Right lung (tissue), 2 donors: ENCODE measurements at regions not wholly inside any gene's neighbourhood (a gene's known extent, or its start where the extent isn't known, plus 50 kb on each side); places are given as distances from the start of the nearest gene placed in this dataset.

ENCODE experiments used
- DNase-seq, 2 donors: peaks; one replicate each; pipeline ENCODE4 v3.0.0-alpha.2; 2013

GRCh38 chrX:46301903-46302302, 243.3 kb downstream of the ZNF674 start:
- no peak for DNase-seq

DNA sequence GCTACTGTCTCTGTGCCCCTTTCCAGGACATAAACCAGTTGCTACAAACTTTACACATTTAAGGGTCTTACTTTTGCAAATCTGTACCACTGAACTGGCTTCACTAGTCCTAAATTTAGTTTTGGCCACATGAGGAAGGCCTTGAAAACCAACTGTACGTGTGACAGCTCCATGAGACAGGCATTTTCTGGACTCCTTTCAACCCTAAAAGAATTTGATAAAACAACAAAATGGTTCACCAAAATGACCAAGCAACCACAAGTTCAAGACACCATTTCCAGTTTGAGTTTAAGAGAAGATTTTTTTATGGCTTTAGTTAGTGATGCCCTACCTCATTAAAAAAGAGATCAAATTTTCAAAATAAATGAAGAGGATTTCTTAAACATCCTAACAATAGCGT, 246.4 kb downstream of the ZNF674 start:
- DNase-seq = no peak

DNA sequence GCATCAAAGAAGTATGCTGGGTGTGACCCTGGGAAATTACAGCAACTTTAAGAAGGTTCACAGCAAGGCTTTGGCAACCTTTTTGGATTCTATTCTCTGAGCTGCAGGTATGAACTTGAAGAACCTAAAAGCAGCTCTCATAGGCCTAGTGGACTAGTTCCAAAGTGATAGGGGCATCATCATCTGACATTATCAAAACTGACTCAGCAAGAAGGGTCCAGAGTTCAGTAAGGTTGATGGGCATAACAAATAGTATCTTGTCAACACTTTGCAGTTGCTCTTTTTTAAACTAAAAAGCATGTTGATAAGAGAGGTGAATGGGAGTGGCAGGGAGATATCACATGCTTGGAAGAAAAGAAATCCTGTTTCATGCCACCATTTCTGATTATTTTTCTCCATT, 249.3 kb downstream of the ZNF674 start:
- DNase-seq = no peak

GRCh38 chrX:46294234-46294633, 251.0 kb downstream of the ZNF674 start:
- DNase-seq = no peak

DNA sequence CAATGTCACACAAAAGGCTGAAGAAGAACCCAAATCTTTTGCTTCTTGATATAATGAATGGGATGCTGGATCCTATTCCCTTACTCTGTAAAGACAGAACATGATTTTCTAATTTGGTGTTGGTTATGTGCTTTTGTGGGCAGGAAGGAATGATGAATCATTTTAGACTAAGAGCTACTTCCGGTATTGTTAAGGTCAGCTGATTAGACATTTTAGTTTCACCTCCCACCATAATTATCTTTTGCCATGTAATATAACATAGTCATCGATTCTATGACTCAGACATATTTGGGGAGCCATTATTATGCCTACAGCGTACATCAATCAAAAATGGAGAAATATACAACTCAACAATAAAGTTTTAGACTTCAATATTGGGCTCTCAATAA, 265.3 kb downstream of the ZNF674 start:
- DNase-seq = no peak

DNA sequence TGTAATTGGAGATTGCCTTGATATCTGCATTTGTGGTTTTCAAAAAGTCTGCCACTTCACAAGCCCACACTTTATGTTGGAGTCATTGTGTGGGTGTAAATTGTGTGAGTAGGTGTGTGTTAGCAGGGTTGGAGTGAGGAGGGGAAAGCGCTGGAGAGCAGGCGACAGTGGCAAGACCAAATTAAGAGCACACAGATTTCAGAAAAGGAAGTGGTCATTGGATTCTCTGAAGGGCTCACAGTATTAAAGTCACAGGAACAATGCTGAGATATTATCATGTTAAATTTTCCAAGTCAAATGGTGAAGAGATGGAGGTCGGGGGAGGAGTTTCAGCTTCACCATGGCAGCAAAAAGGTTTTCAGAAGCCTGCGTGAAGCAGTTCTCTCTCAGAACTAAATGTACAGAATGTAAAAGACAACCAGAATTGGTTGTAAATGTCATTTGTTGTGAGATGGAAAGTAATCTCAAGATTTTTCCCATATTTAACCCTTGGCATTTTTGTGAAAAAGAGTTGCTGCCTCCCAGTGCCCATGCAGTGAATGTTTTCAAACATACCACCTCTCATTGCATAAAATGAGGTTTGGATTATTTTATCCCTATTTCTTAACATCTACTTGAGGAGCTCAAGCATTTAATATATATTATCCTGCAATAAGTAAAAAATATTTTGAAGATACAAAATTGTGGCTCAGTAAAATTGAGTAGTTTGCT, 265.9 kb downstream of the ZNF674 start:
- DNase-seq = no peak

DNA sequence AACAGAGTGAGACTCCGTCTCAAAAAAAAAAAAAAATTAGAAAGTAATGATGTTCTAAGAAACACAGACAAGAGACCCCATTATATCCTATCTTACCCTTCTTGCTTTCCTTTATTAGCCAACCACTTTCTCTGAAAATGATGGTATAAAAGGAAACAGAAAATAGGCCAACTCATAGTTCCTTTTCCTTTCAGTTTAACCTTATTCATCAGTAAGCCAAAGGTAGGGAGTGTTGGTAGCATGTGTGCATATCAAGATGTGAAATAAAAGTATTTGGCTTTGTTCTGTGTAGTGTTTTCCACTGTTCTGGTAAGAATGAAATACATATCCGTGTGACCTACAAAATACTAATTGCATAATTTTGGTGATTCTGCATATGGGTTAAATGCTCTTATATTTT, 266.6 kb downstream of the ZNF674 start:
- DNase-seq = no peak

GRCh38 chrX:46268412-46268811, 276.8 kb downstream of the ZNF674 start:
- no peak for DNase-seq

DNA sequence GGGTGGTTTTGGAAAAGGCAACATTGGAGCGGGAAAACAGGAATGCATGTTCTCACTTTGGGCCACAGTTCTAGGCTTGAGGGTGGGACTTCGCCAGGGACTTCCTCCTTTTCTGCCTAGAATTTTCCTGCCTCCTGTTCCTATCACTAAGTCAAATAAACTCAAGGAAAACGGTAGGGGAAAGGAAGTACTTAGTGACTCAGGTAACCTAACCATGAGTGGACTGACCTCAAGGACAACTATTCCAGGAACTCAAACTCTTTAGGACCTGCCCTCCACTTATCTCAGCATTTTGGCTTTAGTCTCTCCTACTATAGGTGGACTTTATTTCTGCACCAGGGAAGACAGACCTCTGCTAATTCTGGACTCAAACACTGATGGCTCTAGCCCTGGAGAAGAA, 281.7 kb downstream of the ZNF674 start:
- DNase-seq = no peak

GRCh38 chrX:46262304-46262703, 282.9 kb downstream of the ZNF674 start:
- DNase-seq = no peak

- DNase-seq = no peak
Observed at GRCh38 chrX:46260499-46260898, 284.7 kb downstream of the ZNF674 start.

GRCh38 chrX:46258356-46258755, 286.9 kb downstream of the ZNF674 start:
- no peak for DNase-seq

- DNase-seq = no peak
Observed at GRCh38 chrX:46257451-46257879, 287.8 kb downstream of the ZNF674 start.

DNA sequence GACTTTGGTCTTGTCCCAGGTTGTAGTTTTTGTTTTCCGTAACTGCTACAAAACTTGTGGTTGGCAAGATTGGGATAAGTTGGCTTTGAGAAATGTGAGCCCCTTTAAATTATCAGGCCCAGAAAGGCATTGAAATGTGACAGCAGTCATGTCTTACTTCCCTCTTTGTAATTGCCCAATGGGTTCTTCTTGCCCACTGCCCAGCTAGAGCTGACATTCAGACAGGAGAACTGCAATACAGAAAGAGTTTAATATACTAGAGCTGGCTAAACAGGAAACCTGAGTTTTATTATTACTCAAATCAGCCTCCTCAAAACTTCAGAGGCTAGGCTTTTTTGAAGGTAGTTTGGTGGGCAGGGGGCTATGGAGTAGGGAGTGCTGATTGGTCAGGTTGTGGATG, 288.3 kb downstream of the ZNF674 start:
- no peak for DNase-seq

- DNase-seq = no peak
Observed at GRCh38 chrX:46255046-46255445, 290.2 kb downstream of the ZNF674 start.

GRCh38 chrX:46254641-46255040, 290.6 kb downstream of the ZNF674 start:
- DNase-seq = no peak

- DNase-seq = no peak
Observed at GRCh38 chrX:46251755-46252154, 293.5 kb downstream of the ZNF674 start.

DNA sequence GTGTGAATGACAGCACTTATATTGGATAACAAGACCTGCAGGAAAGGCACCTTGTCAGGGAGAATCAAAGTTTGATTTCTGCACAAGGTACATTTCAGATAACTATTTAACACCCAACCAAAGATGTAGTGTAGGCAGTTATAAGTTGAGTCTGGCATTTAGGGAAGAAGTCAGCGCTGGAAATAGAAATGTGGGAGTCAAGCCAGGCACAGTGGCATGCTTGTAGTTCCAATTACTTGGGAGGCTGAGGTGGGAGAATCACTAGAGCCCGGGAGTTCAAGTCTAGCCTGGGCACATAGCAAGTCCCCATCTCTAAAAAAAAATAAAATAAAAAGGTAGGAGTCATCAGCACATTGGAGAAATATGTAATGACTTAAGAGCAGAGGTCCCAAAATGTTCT, 295.1 kb downstream of the ZNF674 start:
- no peak for DNase-seq

DNA sequence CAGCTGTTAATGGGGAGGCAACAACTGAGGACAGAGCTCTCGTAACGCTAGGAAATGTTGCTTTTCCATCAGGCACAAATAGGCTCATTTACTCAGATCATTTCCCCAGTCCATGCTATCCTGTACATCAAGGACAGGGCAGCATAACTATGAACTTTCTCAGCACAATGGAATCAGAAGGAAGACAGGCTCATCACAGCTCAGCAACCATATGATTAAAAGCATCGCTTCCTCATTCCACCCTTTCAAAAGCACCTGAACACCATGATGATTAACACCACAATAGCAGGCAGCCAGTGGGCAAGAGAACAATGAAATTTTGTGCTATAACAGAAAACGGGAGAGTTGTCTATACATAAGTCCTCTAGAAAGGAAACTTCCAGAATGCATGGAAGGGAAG, 297.8 kb downstream of the ZNF674 start:
- no peak for DNase-seq

- no peak for DNase-seq
Observed at GRCh38 chrX:46244451-46244850, 300.8 kb downstream of the ZNF674 start.

DNA sequence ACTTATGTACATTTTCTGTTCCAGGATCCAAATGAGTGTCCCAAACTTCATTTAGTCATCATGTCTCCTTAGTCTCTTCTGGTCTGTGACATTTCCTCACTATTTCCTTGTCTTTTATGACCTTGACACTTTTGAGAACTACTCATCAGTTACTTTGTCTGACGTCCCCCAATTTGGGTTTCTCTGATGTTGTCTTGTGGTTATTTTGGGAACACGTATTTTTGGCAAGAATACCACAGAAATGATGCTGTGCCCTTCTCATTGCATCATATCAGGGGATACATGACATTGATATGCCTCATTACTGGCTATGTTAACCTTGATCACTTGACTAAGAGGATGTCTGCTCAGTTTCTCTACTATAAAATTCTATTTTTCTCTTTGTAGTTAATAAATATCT, 308.8 kb downstream of the ZNF674 start:
- no peak for DNase-seq

GRCh38 chrX:46235778-46236177, 309.4 kb downstream of the ZNF674 start:
- DNase-seq = no peak

DNA sequence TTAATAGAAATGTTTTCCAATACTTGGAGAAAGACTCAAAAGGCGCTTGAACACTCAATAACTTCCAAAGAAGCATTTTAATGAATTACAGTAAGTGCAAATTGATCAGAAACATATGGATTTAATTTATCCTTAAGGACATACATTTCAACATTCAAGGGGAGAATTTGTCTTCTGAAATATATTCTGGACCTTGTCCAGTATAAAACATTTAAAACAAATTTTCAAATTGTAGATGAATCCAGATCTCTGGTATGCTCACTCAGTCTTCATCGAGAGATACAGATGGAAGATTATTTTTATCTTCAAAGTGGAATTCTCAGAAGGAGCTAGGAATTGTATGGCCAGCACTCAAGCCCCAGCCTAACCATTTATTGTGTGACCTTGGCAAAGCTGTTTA, 310.4 kb downstream of the ZNF674 start:
- DNase-seq = no peak

DNA sequence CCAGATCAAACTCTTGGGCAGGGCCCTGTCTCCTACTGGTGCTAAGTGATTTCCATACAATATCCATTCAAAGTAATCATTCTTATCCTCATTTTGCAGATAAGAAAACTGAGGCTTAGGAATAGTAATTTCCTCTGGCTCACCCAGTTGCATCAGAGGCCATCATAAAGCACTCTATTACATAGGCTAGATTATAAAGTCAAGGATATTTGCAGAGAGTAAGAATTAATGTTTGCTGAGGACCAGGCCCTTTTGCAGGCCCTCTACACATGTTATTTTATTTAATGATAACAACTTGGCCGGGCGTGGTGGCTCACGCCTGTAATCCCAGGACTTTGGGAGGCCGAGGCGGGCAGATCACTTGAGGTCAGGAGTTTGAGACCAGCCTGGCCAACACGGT, 316.8 kb downstream of the ZNF674 start:
- no peak for DNase-seq

GRCh38 chrX:46226422-46226821, 318.8 kb downstream of the ZNF674 start:
- DNase-seq = no peak
